ENCODE measurements at regions not wholly inside any gene's neighbourhood (a gene's known extent, or its start where the extent isn't known, plus 50 kb on each side); places are given as distances from the start of the nearest gene placed in this dataset.
A peak's percentile ranks its signal among the peaks of the same experiment; 100 is the strongest.
"Not testable (repeated sequence)": the region's sequence is repeated elsewhere in the genome, so short reads cannot be mapped to it uniquely, and the experiment has no call there.

DNA sequence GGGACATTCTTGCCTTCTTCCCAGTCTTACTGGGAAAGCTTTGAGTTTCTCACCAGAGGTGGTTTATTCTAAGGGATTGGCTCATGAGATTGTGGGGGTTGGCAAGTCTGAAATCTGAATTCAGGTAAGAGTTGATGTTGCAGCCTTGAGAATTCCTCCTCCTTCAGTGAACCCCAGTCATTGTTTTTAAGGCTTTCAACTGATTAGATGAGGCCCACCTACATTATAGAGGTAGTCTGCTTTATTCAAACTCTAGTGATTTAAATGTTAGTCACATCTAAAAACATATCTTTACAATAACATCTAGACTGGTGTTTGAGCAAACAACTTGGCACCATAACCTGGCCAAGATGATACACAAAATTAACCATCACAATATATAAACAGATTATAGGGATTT is 156.5 kb upstream of the MED14 start:
- no peak for DNase-seq

DNA sequence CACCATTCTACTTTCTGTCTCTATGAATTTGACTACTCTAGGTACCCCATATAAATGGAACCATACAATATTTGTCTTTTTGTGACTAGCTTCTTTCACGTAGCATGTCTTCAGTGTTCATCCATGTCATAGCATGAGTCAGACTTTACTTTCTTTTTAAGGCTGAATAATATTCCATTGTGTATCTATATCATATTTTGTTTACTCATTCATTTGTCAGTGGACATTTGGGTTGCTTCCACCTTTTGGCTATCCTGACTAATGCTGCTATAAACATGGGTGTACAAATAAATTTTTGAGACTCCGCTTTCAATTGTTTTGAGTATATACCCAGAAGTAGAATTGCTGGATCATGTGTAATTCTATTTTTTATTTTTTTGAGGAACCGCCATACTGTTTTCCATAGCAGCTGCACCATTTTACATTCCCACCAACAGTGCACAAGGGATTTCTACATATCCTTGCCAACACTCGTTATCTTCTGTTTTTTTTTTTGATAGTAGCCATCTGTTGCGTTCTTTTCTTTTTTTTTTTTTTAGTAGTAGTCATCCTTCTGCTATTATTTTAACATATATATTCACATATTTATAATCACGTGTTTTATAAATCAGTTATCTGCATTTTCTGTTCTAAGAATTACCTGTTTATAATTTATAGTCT is 158.0 kb upstream of the MED14 start:
- no peak for DNase-seq

GRCh38 chrX:40895246-40895645 is 159.9 kb upstream of the MED14 start:
- no peak for DNase-seq

GRCh38 chrX:40897718-40898270 is 162.5 kb upstream of the MED14 start:
- DNase-seq = peak; percentile 14

DNA sequence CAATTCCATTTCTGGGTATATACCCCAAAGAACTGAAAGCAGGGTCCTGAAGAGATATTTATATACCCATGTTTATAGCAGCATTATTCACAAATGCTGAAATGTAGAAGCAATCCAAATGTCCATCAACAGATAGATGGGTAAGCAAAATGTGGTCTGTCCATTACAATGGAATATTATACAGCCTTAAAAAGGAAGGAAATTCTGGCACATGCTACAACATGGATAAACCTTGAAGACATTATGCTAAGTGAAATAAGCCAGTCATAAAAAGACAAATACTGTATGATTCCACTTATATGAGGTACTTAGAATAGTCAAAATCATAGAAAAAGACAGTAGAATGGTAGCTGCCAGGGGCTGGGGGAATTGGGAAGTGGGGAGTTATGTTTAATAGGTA is 169.4 kb upstream of the MED14 start:
- not testable (repeated sequence) for DNase-seq

GRCh38 chrX:40908026-40908425 is 172.7 kb upstream of the MED14 start:
- DNase-seq = peak; percentile 57

GRCh38 chrX:40908857-40909475 is 173.6 kb upstream of the MED14 start:
- no peak for DNase-seq

DNA sequence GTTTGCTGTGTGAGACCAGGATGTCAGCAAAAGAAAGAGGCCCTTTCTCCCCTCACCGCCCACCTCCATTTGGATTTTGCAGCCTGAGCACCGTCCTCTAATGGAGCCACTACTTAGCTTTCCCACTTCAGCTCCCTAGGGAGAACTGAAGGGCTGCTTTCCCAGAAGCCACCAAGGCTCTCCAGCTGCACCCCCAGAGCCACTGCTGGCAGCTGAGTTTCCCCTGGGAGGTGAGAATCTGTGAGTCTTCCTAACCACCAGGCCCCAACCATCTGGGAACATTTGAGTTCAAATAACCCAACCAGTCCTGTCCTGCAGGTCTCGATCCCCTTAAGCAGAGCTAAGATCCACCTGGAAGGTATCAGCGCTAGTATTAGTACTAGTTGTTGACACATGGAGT is 173.1 kb upstream of the USP9X start:
- DNase-seq = no peak

DNA sequence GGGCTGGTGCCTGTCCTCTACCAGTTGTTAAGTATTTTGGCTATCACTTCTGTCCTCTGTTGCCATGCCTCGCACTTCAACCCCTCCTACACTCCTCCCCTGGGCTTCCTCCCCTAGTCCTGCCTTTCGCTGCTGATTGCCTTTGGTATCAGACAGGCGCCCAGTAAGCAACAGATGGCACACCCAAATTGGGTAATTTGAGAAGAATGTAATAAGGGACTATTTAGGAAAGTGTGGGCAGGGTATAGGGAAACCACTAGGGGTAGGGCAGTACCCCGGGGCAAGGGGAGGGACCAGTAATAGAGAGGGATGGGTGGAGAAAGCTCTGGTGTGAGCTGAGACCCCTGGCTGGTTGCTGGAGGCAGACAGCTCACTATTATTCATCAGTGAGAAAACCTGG is 172.7 kb upstream of the USP9X start:
- DNase-seq = no peak

DNA sequence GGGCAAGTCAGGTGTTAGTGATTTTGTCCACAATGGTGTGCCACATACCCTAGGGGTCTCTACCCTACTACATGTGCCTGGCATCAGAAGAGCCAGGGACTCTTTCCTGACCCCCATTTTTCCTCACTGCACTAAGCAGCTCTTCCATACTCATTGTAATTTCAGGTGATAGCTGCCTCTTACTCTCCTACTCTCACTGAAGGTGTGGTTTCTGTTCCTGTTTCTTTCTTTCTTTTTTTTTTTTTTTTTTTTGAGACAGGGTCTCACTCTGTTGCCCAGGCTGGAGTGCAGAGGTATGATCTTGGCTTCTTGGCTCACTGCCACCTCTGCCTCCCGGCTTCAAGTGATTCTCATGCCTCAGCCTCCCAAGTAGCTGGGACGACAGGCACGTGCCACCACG is 164.9 kb upstream of the USP9X start:
- no peak for DNase-seq

- DNase-seq = peak; percentile 57
These were observed 162.9 kb upstream of the USP9X start for GRCh38 chrX:40922307-40922706.

- not testable (repeated sequence) for DNase-seq
These were observed 158.4 kb upstream of the USP9X start for GRCh38 chrX:40926739-40927427.

GRCh38 chrX:40928076-40928475 is 157.2 kb upstream of the USP9X start:
- no peak for DNase-seq

- DNase-seq = no peak
These were observed 153.3 kb upstream of the USP9X start for GRCh38 chrX:40931921-40932320.

DNA sequence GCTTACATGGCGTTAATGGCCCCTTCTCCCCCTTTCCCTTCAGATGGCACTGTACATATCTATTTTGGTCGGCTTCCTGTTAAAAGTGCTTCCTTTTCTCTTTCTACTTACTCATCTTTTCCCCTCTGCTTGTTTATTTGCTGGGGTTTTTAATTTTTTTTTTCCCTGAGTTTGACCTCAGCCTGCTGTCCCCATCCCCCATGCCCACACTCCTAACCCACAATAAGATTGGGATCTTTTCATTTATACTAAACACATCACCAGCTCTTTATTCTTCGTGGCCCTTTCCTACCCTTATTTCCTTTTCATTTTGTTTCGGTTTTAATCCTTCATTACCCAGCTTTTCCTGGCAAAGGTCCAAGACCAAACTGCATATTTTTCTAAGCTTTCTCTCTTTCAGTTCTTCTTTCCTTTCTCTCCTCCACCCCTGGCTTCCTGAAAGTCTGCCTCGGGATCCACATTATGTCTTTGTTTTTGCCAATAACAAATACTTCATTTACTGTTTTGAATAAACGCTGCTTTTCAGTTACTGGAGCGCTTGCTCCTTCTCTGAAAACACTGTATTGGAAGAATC is 152.0 kb upstream of the USP9X start:
- DNase-seq = peak; percentile 48

GRCh38 chrX:40933706-40934425 is 151.4 kb upstream of the USP9X start:
- peak; percentile 34 for DNase-seq

DNA sequence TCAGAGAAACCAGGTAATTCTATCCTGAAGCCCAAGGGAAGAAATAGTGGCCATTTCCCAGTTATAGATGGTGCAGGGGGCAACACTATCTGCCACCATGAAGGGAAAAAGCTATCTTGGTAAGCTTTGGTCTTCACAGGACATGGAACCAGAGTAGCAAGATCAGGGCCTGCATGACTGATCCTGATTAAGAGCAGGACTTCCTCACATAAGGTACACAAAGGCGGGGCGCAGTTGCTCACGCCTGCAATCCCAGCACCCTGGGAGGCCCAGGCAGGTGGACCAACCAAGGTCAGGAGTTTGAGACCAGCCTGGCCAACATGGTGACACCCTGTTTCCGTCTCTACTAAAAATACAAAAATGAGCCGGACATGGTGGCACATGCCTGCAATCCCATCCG is 148.4 kb upstream of the USP9X start:
- DNase-seq = no peak

DNA sequence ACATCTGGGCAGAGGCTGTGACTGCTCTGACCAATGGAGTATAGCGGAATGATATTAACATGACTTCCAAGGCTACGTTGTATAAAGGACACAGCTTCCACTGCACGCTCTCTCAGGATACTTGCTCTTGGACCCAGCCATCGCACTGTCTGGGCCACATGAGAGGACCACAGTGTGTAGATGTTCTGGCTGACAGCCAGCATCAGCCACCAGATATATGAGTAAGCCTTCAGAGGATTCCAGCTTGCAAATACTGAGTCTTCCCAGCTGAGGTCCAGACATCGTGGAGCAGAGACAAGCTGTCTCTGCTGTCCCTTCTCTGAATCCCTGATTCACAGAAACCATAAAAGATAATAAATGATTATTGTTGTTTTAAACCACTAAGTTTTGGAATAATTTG is 146.8 kb upstream of the USP9X start:
- no peak for DNase-seq

DNA sequence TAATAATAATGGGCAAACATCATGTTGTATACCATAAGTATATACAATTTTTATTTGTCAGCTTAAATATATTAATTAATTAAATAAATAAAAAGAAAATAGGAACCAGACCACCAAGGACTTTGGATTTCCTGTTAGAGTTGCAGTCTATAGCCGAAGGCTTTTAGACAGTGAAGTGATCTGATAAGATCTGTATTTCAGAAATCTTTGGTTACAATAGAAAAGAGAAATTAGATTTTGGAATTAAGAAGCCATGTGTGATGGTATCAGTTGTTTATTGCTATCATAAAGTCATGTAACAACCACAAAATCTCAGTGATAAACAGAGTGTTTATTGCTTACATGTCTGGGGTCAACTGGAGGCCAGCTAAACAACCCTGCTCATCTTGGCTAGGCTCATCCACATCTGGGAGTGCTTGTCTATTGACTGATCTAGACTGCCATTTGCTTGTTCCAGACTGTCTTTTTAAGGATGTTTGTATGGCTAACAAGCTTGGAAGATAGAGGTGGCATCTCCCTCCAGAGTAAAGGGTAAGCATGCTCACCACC is 142.1 kb upstream of the USP9X start:
- DNase-seq = no peak

DNA sequence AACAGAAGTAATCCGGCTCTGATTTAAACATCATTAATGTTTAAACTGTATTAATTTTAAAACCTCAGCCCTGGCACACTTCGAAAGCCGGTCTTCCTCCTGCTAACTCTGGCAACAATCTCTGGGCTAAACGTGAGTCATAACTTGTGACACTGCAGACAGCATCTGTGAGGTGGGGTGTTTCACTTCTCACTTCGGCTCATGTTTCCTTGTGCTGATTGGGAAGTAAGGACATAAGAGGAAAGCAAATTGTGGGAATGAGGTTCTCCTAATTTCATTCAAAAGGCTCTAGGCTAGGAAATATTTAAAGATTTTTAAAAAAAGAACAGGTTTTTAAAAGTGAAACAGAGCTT is 139.9 kb upstream of the USP9X start:
- DNase-seq = peak; percentile 73

DNA sequence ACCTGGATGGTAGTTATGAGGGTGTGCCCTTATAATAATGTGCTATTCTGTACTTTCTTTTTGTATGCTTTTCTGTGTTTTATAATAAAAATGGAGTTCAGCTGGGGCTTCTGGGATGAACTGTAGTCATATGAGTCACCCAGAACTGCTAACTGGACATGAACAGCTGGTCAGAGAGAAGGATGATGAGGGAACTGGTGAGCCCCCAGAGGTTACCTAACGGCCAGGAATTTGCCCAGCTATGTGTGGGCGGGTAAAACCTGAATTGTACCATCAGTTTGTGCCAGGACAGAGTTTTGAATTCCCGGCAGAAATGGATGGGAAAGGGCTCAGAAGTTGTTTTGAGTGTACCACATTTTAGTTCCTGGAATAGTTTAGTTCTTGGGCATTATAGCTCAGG is 138.0 kb upstream of the USP9X start:
- DNase-seq = no peak

GRCh38 chrX:40949071-40949470 is 136.2 kb upstream of the USP9X start:
- DNase-seq = no peak

- DNase-seq = no peak
These were observed 134.7 kb upstream of the USP9X start for GRCh38 chrX:40950546-40950945.

All from dermis blood vessel endothelial cell (primary cell).